GM18861 (cell line): ENCODE measurements at regions not wholly inside any gene's neighbourhood (a gene's known extent, or its start where the extent isn't known, plus 50 kb on each side); places are given as distances from the start of the nearest gene placed in this dataset.
A peak's percentile ranks its signal among the peaks of the same experiment; 100 is the strongest.

Experiments
- ATAC-seq: cut with Tn5 transposase; IDR thresholded peaks from one replicate; pipeline ENCODE4 v1.9.1; 2021; ENCODE audit not compliant: unreplicated experiment

DNA sequence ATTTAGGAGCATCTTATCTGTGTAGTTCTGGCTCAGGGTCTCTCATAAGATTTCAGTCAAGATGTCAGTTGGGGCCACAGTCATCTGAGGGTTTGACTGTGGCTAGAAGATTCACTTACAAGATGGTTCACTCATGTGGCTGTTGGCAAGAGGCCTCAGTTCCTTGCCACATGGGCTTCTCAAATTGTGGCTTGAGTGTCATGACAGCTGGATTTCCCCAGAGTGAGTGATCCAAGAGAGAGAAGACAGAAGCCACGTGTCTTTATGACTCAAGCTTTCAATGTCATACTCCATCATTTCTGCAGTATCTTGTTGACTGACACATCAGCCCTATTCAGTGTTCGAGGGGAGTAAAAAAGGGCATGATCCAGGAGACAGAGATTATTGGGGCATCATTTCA lies 131.3 kb upstream of the AP1S2 start:
- no peak for ATAC-seq

DNA sequence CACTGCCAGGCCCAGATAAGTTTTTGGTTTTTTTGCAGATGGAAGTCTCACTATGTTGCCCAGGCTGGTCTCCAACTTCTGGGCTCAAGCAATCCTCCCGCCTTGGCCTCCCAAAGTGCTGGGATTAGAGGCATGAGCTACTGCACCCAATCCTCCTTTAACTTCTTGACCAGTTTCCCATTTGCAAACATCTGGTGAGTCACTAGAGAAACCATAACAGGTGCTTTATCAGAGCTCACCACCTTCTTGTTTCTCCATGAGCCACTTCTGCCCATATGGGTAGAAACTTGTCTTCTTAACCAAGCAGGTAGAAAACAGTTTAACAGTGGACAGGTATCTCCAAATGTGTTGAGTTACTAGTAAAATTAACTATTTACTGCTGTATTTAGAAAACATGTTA lies 128.4 kb upstream of the AP1S2 start:
- no peak for ATAC-seq

DNA sequence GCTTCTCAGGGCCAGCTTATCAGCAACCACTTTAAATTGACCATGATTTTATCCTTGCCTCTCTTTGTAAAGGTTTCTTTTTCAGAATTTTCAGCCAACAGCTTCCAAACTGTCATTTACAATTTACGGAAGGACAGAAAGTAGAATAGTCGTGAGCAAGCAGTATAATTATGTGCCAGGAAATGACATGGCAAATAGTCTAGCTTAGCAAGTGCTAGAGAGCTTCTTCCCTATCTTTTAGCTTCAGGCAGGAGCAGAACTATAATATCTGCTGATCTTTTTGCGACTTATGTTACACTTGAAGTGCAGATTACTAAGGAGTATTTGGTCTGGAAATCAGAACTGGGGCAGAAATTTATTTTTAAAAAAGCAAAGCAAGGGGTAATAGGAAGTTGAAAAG lies 123.0 kb upstream of the AP1S2 start:
- ATAC-seq: no peak

DNA sequence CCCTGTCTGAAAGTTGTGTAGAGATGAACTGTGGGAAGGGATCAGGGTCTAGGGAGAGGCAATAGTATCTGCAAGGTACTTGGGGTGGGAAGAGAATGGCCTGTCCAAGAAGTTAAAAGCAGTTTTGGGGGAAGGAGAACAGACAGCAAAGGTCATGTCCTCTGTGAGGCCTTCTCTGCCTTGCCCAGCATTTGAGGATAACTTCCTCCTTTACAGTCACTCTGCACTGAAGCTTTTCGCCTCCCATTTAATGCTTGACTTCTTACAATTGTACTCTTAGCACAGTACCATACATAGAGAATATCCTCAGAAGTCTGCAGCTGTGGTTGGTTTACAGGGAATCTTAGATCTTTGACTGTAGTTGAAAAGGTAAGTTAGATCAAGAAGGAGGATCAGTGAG lies 121.8 kb upstream of the AP1S2 start:
- no peak for ATAC-seq

DNA sequence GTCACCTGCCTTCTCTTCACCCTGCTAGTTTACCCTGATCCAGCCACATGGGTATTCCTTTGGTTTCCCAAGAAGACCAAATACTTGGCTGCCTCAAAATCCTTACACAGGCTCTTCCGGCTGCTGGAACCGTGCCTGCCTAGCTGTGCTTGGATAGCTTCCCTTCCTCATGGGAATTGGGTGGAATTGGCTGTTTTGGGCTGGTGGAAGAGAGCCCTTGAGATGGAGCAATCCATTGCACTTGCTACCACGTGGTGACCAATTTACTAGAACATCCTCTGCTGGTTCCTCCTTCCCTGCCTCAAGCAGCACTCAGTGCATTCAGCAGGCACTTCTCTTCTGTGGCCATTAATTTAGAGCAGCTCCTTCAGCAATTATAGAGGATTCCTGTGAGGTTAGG lies 119.3 kb upstream of the AP1S2 start:
- no peak for ATAC-seq

DNA sequence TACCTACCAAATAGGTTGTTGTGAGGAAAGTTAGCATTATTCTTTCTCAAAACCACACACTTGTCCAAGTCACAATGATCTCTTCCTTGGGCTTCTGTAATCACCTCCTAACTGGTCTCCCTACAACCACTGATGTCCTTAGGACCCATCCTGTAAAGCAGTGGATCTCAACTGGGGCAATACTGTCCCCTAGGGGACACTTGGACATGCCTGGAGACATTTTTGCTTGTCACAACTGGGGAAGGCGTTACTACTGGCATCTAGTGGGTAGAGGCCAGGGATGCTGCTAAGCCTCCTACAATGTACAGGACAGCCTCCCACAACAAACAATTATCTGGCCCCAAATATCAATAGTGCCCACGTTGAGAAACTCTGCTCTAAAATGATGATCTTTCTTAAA lies 118.7 kb upstream of the AP1S2 start:
- peak; percentile 52 for ATAC-seq

DNA sequence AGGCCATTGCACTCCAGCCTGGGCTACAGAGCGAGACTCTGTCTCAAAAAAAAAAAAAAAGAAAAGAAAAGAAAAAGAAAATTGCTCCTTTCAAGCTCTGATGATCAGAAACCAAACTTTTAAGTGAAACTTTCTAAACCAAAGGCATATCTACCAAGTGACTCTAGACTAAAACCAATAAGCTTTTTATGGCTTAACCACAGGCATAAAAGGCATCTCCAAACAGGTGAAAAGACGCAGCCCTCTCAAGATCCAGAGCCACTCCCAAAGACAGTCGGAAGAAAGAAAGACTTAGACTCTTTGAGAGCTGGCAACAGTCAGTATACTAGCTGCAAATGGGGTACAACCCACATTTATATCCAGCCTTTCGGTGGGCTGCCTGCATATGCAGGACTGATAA lies 117.1 kb upstream of the AP1S2 start:
- ATAC-seq: no peak

DNA sequence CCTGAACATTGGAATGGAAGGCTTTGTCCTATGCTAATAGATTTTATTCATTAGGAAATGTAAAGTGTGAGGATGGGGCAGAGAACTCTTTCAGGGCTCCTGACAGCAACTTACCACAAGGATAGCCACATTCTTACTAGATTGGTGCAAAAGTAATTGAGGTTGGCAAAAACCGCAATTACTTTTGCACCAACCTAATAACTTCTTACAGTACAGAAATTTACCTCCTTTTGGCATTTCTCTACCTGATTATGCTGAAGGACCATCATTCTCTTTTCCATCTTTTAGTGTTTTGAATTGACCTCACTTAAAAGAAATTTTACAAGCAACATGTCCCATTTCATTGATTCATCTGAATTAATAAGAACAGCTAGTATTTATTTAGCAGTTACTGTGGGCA lies 109.2 kb upstream of the AP1S2 start:
- ATAC-seq: no peak

DNA sequence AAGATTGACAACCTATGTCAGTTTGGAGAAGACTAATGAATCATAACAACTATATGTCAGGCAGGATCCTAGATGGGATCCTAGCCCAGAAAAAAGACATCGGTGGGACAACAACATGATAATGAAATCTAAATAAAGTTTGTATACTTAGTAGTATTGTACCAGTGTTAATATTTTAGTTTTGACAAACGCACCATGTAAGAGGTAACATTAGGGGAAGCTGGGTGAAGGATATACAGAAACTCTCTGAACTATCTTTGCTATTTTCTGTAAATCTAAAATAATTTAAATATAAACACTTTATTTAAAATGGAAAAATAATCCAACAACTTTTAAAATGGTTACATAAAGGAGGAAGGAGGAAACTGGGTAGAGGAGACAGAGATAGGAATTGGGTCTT lies 105.6 kb upstream of the AP1S2 start:
- no peak for ATAC-seq

DNA sequence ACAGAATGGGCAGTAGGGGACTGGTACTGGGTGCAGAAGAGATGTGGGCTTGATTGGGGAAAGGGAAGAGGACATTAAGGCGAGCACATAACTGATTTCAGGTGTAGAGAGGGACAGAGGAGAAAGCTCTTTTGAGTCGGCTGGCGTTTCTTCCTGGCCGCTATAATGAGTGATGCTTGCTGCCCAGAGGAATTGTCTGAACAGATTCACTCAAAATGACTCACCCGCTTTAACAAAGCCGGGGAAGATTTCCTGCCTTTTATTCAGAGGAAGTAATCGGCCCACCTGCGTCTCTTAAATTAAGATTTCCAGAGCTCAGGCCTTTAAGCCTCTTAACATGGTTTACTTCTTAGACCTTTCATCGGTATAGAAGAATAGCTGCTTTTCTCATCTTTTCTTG lies 102.1 kb upstream of the AP1S2 start:
- no peak for ATAC-seq

DNA sequence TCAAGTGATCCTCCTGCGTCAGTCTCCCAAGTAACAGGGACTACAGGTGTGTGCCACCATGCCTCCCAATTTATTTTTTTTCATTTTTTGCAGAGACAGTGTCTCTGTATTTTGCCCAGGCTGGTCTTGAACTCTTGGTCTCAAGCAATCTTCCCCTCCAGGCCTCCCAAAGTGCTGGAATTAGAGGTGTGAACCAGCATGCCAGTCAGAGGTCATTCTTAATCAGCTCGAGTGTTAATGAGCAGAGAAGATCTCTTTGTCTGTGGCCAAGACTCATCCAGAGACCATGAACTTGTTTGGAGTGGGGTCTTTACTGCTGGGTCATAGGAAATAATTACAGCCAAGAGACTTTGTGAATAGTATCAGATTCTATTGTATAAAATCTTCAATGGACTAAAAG lies 99.2 kb upstream of the AP1S2 start:
- ATAC-seq: no peak

DNA sequence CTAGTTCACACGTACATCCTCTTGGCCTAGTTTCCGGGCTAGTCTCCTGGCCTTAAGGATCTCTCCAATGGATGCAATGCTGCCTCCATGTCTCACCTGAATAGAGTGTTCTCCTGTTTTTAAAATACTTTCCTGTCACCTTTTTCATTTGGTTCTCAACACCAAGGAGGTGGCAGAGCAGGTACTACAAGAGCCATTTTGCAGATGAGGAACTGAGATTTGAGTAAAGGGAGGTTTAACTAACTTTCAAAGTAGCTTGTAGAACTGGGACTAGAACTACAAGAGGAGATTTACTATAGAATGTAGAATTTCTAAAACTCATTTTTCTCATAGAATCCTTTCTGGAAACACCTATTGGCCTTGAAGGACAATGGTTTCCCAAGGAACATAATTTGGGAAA lies 97.6 kb upstream of the AP1S2 start:
- ATAC-seq: no peak

DNA sequence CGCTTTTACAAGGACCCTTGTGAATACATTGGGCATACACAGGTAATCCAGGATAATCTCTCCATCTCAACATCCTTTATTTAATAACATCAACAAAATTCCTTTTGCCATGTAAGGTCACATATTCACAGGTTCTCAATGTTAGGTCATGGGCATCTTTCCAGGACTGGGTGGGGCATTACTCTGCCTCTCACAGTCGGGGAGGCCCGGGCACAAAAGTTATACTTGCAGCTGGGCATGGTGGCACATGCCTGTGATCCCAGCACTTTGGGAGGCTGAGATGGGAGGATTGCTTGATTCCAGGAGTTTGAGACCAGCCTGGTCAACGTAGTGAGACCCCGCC lies 93.7 kb upstream of the AP1S2 start:
- ATAC-seq: no peak

DNA sequence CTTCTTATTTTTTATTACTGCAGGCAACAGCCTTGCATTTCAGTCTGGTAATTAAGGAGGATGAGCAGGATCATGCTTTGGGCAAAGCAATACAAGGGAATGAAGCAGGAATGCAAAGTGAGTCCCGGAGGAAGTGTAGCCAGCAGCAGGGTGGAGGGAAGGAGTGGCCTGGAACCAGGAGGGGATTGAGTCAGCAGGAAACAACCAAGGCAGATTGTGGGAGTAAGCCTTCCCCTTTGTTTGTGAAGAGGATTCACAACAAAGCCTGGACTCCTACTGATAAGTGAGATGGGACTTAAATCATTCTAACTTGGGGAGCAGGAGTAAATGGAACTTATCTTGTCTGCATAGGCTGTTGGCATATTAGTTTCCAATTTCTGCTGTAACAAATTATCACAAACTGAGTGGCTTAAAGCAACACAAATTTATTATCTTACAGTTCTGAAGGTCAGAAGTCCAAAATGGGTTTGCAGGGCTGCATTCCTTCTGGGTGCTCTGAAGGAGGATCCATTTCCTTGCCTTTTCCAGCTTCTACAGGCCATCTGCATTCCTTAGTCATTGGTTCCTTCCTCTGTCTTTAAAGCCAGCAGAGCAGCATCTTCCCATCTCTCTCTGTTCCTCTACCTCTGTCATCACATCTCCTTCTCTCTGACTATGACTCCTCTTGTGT lies 93.2 kb upstream of the AP1S2 start:
- no peak for ATAC-seq

DNA sequence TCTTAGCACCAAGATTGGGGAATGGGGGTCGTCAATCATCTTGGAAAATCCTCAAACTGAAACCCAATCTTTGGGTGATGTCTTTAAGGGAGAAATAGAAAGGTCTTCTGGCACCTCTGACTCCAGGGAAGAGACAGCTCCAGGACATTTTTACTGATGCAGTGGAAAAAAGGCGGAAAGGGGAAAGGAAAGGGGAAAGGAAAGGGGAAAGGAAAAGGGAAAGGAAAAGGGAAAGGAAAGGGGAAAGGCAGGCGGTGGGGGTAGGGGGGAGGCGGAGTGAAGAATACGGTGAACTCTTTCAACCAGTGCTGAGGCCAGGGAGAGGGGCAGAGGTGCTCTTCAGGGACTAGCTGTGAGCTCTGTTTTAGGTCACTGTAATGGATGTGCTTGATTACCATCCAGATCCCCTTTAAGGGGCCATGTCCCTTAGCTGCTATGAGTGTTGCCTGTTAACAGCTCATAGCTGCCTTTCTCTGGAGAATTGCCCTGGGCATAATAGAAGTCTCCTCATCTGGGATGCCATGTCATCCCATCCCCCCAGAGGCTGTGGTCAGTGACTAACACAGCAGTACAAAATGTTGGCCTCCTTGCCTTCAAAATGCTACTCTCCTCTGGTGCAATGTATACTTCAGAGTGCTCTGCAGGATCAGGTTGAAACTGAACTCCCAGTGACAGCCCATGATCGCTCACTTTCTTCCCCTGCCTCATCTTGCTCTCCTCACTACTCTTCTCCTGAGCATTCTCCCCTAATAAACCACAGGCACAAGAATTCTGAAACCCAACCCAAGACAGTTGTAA lies 92.4 kb upstream of the AP1S2 start:
- ATAC-seq: no peak

DNA sequence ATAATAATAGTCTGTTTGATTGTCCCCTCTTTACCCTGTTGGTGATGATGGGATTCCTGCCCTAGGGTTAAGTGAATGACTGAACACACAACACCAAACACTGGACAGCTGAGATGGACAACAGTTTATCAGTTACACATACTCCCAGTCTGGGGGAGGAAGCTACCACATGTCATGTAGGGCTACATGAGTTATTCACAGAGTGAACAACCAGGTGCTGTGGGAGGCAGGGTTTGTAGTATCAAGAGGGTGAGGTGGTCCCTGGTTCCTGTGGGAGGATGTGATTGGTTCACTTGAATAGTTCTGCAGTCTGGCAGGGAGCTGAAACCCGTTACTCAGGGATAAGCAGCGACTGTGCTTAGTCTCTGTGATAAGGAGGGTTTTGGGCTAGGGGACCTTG lies 88.8 kb upstream of the AP1S2 start:
- ATAC-seq: no peak

DNA sequence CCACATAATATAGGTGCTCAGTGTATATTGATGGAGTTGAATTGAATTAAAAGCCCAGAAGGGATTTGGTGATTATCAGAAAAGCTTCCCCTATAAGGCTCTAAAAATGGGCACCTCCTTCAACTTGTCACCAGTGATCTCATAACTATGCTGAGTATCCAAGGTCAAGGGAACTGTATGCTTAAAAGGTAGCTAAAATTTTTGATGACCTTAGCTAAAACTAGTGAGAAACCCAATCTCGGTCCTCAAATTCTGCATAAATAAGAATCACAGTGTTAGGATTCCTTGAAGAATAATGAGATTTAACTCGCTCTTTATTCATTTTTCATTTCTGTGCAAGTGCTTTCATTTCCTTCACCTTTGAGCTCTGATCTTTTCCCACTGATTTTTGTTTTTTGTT lies 87.7 kb upstream of the AP1S2 start:
- ATAC-seq: no peak

DNA sequence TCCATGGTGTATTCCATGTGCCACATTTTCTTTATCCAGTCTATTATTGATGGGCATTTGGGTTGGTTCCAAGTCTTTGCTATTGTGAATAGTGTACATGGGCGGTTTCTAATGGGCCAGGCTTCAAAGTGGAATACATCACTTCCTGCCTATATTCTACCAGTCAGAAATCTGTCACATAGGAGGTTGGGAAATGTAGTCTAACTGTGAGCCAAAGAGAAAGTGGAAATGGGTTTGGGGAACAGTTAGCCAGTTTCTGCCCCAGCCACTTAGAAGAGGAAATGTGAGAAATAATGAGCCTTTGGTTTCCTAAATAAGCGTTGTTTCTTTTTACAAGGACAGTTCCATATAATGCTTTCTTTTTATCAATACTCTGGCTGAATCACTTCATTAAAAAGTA lies 85.1 kb upstream of the AP1S2 start:
- no peak for ATAC-seq

DNA sequence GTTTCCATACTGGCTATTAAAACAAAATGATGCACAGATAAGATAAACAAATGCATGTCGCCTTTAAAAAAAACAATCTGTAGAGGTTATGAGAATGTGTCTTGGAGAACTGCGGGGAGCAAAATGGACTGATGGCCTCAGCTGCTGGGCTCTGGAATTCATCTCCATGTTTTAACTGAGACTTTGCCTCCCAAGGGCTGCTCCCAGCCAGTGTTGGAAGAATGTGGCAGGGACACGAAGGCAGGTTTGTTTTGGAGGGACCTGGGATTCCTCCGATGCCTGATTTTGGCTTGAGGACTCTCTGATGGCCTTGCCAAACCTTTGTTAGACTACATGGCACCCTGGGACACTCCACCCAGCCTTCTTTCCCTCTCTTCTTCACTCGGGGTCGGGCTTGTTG lies 83.5 kb upstream of the AP1S2 start:
- no peak for ATAC-seq

DNA sequence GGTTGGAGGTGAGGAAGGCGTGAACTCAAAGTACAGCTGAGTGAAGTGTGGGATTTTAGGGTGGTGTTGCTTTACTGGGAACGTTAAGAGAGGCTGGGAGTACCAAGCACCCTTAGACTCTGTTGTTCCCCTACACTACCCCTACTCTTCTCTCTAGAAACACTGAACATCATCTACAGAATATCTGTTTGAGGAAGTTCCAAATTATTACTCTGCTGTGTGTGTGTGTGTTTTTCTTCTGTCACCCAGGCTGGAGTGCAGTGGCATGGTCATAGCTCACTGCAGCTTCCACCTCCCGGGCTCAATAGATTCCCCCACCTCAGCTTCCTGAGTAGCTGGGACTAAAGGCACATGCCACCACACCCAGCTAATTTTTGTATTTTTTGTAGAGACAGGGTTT lies 76.7 kb upstream of the AP1S2 start:
- no peak for ATAC-seq

DNA sequence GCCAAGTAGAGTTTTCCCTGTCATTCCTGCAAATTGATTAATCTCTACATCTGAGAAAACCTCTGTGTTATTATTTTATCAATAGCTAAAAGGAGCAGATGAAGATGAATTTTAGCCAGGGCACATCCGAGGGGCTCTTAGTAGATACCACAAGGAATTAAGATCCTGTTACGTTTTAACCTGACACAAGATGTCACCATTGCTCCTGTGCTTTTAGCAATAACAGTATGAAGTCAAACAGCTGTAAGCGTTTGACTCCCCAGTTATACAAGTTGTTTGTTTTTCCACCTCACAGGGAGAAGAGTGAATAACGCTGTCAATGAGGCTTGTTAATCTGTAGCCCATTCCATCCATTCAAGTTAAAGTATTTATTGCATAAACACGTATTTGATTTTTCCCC lies 76.0 kb upstream of the AP1S2 start:
- no peak for ATAC-seq

DNA sequence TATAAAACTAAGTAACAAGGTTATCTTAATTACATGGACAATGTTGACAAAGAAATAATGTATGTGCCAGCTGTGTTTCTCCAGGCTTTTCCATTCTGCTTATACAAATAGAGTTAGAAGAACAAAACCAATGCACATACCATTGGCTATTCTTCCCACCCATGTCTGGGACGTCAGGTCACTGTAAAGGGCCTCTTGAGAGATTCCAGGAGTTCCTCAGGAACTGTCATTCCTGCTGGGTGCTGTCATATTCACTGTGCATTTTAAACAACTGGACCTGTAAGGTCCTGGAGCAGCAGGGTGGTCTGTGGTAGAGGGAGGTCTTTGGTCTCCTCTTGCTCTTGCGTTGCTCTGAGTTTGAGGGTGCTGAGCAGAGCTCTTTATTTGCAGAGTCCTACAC lies 74.6 kb upstream of the AP1S2 start:
- ATAC-seq: no peak

DNA sequence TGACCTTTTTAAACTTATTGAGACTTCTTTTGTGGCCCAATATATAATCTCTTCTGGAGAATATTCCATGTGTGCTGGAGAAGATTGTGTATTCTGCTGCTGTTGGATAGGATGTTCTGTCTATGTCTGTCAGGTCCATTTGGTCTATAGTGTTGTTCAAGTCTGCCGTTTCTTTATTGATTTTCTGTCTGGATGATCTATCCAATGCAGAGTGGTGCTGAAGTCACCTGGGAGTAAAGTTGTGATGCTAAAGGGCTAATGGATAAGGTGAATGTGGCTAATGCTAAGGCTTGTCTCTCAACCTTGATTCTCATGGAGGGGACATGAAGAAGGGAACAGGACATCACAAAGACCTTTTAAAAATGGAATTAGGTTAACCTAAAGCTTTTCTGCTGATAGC lies 72.0 kb upstream of the AP1S2 start:
- no peak for ATAC-seq
